ENCODE measurements at regions not wholly inside any gene's neighbourhood (a gene's known extent, or its start where the extent isn't known, plus 50 kb on each side); places are given as distances from the start of the nearest gene placed in this dataset.

DNA sequence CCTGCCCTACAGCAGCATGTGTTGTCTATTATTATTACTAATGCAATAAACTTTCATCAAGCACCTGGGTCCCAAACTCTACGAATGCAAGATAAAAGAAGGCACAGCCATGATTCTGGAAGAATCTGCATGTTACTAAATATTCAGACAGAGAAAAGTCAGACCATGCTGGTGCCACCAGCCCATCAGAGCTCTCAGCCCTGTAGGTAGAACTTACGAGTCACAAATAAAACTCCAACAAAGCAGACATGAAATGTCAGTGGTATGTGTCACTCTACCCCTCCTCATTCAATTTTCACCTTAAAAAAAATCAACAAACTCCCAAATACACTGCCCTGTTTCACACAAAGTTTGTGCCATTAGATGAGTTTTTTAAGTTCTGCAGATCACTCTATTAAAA is 62.4 kb upstream of the TIAM1 start:
- DNase-seq, result no peak
- TF ChIP-seq, protein P1, sequence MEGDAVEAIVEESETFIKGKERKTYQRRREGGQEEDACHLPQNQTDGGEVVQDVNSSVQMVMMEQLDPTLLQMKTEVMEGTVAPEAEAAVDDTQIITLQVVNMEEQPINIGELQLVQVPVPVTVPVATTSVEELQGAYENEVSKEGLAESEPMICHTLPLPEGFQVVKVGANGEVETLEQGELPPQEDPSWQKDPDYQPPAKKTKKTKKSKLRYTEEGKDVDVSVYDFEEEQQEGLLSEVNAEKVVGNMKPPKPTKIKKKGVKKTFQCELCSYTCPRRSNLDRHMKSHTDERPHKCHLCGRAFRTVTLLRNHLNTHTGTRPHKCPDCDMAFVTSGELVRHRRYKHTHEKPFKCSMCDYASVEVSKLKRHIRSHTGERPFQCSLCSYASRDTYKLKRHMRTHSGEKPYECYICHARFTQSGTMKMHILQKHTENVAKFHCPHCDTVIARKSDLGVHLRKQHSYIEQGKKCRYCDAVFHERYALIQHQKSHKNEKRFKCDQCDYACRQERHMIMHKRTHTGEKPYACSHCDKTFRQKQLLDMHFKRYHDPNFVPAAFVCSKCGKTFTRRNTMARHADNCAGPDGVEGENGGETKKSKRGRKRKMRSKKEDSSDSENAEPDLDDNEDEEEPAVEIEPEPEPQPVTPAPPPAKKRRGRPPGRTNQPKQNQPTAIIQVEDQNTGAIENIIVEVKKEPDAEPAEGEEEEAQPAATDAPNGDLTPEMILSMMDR (IDR thresholded peaks at IDR 0.05; ENCODE audit: control extremely low read depth, extremely low read depth), result no peak
- no peaks in the 10 kb centered on the region for H3K27me3 ChIP-seq (ENCODE audit: control insufficient read depth in 3 of 3, insufficient read depth in 3 of 3, low read length in 2 of 3)
- H3K4me1 ChIP-seq (ENCODE audit: control insufficient read depth in 5 of 5, insufficient read depth in 5 of 5, low read length in 5 of 5), result peaks cover 0 to 62% (median 42%) of the 10 kb centered on the region in 5 donors
- no peaks in the 10 kb centered on the region for H3K9me3 ChIP-seq (ENCODE audit: control insufficient read depth in 4 of 4, insufficient read depth in 3 of 4, low read length in 3 of 4)
- H3K4me3 ChIP-seq, result no peak overlapping the region
- no peak overlapping the region for H3K27ac ChIP-seq (ENCODE audit: low read depth in 1 of 2, low read length in 1 of 2)
- H3K36me3 ChIP-seq (ENCODE audit: control insufficient read depth in 4 of 4, insufficient read depth in 4 of 4, low read length in 4 of 4), result no peaks in the 10 kb centered on the region
- ATAC-seq (ENCODE audit: insufficient read depth, low FRiP score), result no peak
- H3K9ac ChIP-seq (ENCODE audit: insufficient read depth in 1 of 2, low read length in 2 of 2), result peak overlapping the region in 1 of 2 donors; percentile 6
- WGBS, 2 donors, result 82 to 89% methylated on average over 2 of the region's 2 CpGs

DNA sequence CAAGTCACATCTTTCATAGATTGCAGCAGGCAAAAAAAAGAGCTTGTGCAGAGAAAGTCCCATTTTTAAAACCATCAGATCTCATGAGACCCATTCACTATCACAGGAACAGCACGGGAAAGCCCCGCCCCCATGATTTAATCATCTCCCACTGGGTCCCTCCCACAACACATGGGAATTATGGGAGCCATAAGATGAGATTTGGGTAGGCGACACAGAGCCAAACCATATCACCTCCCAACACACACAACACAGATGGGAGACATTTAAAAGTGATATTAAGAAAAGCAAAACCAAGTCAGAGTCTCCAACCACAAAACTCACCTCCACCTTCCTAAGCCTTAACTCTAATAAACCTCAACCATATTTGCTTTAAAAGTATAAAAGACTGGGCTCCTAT is 61.5 kb upstream of the TIAM1 start:
- TF ChIP-seq, protein P1 (IDR thresholded peaks at IDR 0.05; ENCODE audit: control extremely low read depth, extremely low read depth), result no peak
- 64 to 75% methylated on average over 3 of the region's 3 CpGs for WGBS, 2 donors
- ATAC-seq (ENCODE audit: insufficient read depth, low FRiP score), result no peak

DNA sequence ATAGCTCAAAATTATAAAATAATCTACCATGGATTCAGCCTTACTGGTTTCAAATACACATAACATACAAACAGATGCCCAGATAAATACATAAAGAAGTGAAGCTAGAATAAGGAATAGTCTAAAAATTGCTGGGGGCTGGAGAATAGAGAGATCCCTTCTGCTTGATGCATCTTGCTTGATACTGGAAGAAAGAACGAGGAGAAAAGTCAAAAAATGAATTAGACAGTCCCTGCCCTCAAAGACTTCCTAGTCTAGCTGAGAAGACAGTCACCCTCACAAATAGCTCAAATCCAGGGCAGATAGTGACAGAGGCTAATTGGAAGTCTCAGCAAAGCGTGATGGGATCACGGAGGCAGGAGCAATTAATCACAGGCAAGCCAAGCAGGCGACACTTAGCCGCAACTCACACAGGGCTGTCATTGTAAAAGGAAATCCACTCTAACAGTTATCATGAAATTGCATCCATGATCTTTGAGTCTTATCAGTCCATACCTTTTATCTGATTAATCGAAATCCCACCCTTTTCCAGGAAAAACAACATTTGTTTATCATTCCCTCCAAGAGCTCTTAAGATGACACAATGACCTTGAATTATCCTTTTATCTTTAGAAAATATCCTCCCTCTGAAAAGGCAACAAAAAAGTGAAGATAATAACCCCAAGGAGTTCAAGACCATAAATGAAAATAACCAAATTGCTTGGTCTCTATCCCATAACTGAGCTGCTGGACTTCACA is 59.7 kb upstream of the TIAM1 start:
- Histone ChIP-seq H3K27me3 (ENCODE audit: control insufficient read depth in 3 of 3, insufficient read depth in 3 of 3, low read length in 2 of 3) (no peaks in the 10 kb centered on the region), H3K36me3 (ENCODE audit: control insufficient read depth in 4 of 4, insufficient read depth in 4 of 4, low read length in 4 of 4) (no peaks in the 10 kb centered on the region), H3K9ac (ENCODE audit: insufficient read depth in 1 of 2, low read length in 2 of 2) (peak overlapping the region in 1 of 2 donors; percentile 42), H3K4me3 (no peak overlapping the region), H3K27ac (ENCODE audit: low read depth in 1 of 2, low read length in 1 of 2) (no peak overlapping the region), H3K4me1 (ENCODE audit: control insufficient read depth in 5 of 5, insufficient read depth in 5 of 5, low read length in 5 of 5) (peaks cover 0 to 51% (median 33%) of the 10 kb centered on the region in 5 donors), H3K9me3 (ENCODE audit: control insufficient read depth in 4 of 4, insufficient read depth in 3 of 4, low read length in 3 of 4) (no peaks in the 10 kb centered on the region)
- WGBS, 2 donors, result 60 to 63% methylated on average over 6 of the region's 6 CpGs
- DNase-seq (no peak), ATAC-seq (ENCODE audit: insufficient read depth, low FRiP score) (no peak)
- TF ChIP-seq, protein P1 (IDR thresholded peaks at IDR 0.05; ENCODE audit: control extremely low read depth, extremely low read depth), result no peak

More for the DNA sequence above, 61.5 kb upstream of the TIAM1 start:
- Histone ChIP-seq H3K27ac (ENCODE audit: low read depth in 1 of 2, low read length in 1 of 2) (no peak overlapping the region), H3K4me1 (ENCODE audit: control insufficient read depth in 5 of 5, insufficient read depth in 5 of 5, low read length in 5 of 5) (peaks cover 0 to 54% (median 36%) of the 10 kb centered on the region in 5 donors), H3K9me3 (ENCODE audit: control insufficient read depth in 4 of 4, insufficient read depth in 3 of 4, low read length in 3 of 4) (no peaks in the 10 kb centered on the region), H3K4me3 (no peak overlapping the region), H3K27me3 (ENCODE audit: control insufficient read depth in 3 of 3, insufficient read depth in 3 of 3, low read length in 2 of 3) (no peaks in the 10 kb centered on the region), H3K9ac (ENCODE audit: insufficient read depth in 1 of 2, low read length in 2 of 2) (no peak overlapping the region), H3K36me3 (ENCODE audit: control insufficient read depth in 4 of 4, insufficient read depth in 4 of 4, low read length in 4 of 4) (no peaks in the 10 kb centered on the region)
- no peak for DNase-seq

Data from lung (tissue), 11 donors.